ENCODE measurements at regions not wholly inside any gene's neighbourhood (a gene's known extent, or its start where the extent isn't known, plus 50 kb on each side); places are given as distances from the start of the nearest gene placed in this dataset.
A peak's percentile ranks its signal among the peaks of the same experiment; 100 is the strongest.

DNA sequence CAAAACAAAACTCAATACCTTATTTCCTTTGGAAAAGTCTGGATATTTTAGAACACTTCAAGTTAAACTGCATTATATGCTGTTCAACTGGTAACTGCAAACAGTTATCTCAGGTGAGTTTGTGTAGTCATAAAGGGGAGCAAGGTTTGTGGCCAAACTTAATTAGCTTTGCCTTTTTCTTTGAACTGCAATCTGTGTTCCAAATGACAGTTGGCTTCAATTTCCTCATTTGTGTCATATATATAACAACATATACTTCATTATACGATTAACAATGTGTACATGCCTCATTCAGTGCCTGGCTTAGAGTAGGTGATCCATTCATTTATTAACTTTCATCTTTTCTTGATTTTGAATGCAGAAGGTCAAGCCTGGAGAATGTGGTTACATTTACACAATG, 55.8 kb downstream of the KCNE4 start:
- Histone ChIP-seq H3K4me3 (replicated peaks; ENCODE audit: insufficient read depth, low read length) (no peak overlapping the region), H3K27ac (replicated peaks) (no peak overlapping the region), H3K27me3 (ENCODE audit: insufficient read depth, poor library complexity, severe bottlenecking) (no peaks in the 10 kb centered on the region)
- no peak for DNase-seq (ENCODE audit: low read depth in 1 of 2, low spot score in 1 of 2)
- TF ChIP-seq GABPA (IDR thresholded peaks at IDR 0.05; ENCODE audit: low read depth) = no peak
- no peak for TF ChIP-seq REST (IDR thresholded peaks at IDR 0.05; ENCODE audit: insufficient replicate concordance, low read depth)
- no peak for TF ChIP-seq SPI1 (IDR thresholded peaks at IDR 0.05; ENCODE audit: borderline replicate concordance, low read depth)
- TF ChIP-seq POLR2AphosphoS5 (IDR thresholded peaks at IDR 0.05; ENCODE audit: low read depth) = no peak

DNA sequence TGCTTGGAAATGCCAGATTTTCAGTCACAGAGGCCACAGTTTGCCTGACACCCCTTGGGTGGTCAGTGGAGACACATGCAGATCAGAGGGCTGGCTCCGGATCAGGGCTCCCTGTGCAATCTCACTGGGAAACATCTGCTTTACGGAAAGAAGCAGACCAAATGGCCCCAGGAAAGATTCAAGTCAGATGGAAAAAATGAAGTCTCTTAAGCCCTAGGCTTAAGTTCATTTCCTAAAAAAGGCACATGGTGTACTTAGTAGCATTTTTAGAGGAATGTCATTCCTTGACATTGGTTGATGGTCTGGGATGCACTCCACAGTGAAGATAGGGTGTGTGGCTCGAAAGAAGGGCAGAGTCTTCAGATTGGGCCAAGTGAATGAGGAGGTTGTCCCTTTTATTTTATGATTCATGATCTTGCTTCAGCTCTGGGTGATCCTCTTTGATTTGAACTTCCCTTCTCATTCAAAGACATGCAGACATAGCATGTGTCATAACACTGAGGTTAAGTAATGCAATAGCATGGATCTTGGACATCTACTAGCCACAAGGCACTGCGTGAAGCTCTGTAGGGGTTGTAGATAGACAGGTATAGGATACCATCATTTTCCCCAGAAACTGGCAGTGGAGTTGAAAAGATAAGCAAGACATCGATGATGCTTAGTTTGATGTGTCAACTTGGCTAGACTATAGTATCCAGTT, 56.5 kb downstream of the KCNE4 start:
- Histone ChIP-seq H3K27me3 (ENCODE audit: insufficient read depth, poor library complexity, severe bottlenecking) (no peaks in the 10 kb centered on the region), H3K4me3 (replicated peaks; ENCODE audit: insufficient read depth, low read length) (no peak overlapping the region), H3K27ac (replicated peaks) (no peak overlapping the region)
- TF ChIP-seq CTCF (IDR thresholded peaks at IDR 0.05; ENCODE audit: insufficient read depth, low read length) = no peak
- TF ChIP-seq GABPA (IDR thresholded peaks at IDR 0.05; ENCODE audit: low read depth) = no peak
- no peak for TF ChIP-seq POLR2AphosphoS5 (IDR thresholded peaks at IDR 0.05; ENCODE audit: low read depth)
- no peak for TF ChIP-seq REST (IDR thresholded peaks at IDR 0.05; ENCODE audit: insufficient replicate concordance, low read depth)
- no peak for TF ChIP-seq SPI1 (IDR thresholded peaks at IDR 0.05; ENCODE audit: borderline replicate concordance, low read depth)
- peak in 1 of 2 experiments; percentile 13 for DNase-seq (ENCODE audit: low read depth in 1 of 2, low spot score in 1 of 2)

DNA sequence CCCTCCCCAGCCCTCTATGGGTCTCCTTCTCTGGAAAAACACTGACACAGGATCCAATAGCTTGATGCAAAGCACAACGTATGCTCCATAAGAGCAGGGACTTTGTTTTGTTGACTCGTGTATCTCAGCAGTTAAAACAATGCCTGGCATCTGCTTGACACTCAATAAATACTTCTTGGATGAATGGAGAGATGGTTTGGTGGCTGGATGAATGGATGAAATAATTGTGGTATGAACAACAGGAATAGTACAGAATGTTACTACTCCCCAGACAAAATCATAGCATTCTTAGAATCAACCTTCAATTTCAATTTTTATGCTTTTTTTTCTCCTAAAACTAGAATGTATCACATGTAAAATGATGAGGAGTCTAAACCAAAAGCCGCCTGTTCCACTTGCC, 57.4 kb downstream of the KCNE4 start:
- no peaks in the 10 kb centered on the region for H3K27me3 ChIP-seq (ENCODE audit: insufficient read depth, poor library complexity, severe bottlenecking)

More for the DNA sequence above, 57.4 kb downstream of the KCNE4 start:
- no peak overlapping the region for H3K27ac ChIP-seq (replicated peaks)
- TF ChIP-seq SPI1 (IDR thresholded peaks at IDR 0.05; ENCODE audit: borderline replicate concordance, low read depth) (no peak), CTCF (IDR thresholded peaks at IDR 0.05; ENCODE audit: insufficient read depth, low read length) (no peak), REST (IDR thresholded peaks at IDR 0.05; ENCODE audit: insufficient replicate concordance, low read depth) (no peak), POLR2AphosphoS5 (IDR thresholded peaks at IDR 0.05; ENCODE audit: low read depth) (no peak), GABPA (IDR thresholded peaks at IDR 0.05; ENCODE audit: low read depth) (no peak)
- DNase-seq (ENCODE audit: low read depth in 1 of 2, low spot score in 1 of 2) = no peak
- H3K4me3 ChIP-seq (replicated peaks; ENCODE audit: insufficient read depth, low read length) = no peak overlapping the region
